ENCODE measurements at regions not wholly inside any gene's neighbourhood (a gene's known extent, or its start where the extent isn't known, plus 50 kb on each side); places are given as distances from the start of the nearest gene placed in this dataset.

- no peak for TF ChIP-seq CTCF (IDR thresholded peaks at IDR 0.05; ENCODE audit: extremely low read depth in 1 of 2, insufficient read depth in 1 of 2, low read depth in 1 of 2, low read length in 2 of 2)
- TF ChIP-seq POLR2A (IDR thresholded peaks at IDR 0.05; ENCODE audit: low read depth, low read length): no peak
- no peak for TF ChIP-seq GATA2 (IDR thresholded peaks at IDR 0.05; ENCODE audit: insufficient read depth, insufficient read length, low read depth, low read length)
- TF ChIP-seq POLR2AphosphoS5 (IDR thresholded peaks at IDR 0.05; ENCODE audit: insufficient read depth, low read depth, low read length): no peak
Observed at GRCh38 chr10:129136951-129137350, 330.1 kb upstream of the MGMT start.
